Sigmoid colon (tissue), 6 donors: ENCODE measurements at regions not wholly inside any gene's neighbourhood (a gene's known extent, or its start where the extent isn't known, plus 50 kb on each side); places are given as distances from the start of the nearest gene placed in this dataset.

ENCODE experiments used
- DNase-seq: peaks from one replicate; pipeline ENCODE4 v3.0.0-alpha.2; 2019
- H3K27ac ChIP-seq, 4 donors: fragments of 200-600 bp; sonication (generic); one replicate each; pipeline ENCODE4 v1.5.1; 2016 to 2019; ENCODE audit warnings: mild to moderate bottlenecking in 1 of 4
- H3K27me3 ChIP-seq, 3 donors: fragments of 200-600 bp; sonication (generic); one replicate each; pipeline ENCODE4 v1.5.1; 2019; ENCODE audit warnings: mild to moderate bottlenecking in 1 of 3
- H3K36me3 ChIP-seq, 4 donors: fragments of 200-600 bp; sonication (generic); one replicate each; pipeline ENCODE4 v1.5.1; 2016 to 2019
- H3K4me1 ChIP-seq, 4 donors: fragments of 200-600 bp; sonication (generic); one replicate each; pipeline ENCODE4 v1.5.1; 2017 to 2019
- H3K4me3 ChIP-seq, 4 donors: fragments of 200-600 bp; sonication (generic); one replicate each; pipeline ENCODE4 v1.5.1; 2017 to 2019; ENCODE audit warnings: mild to moderate bottlenecking in 2 of 4, moderate library complexity in 1 of 4
- H3K9me3 ChIP-seq, 4 donors: fragments of 200-600 bp in 3 of 4; sonication (generic) in 3 of 4; one replicate each; pipeline versions ENCODE4 v1.5.1 to v1.6.1; 2013 to 2019
- CTCF ChIP-seq, 4 experiments: fragments of 450-650 bp in 3 of 4; fragments of 200-600 bp in 1 of 4; IDR thresholded peaks; one replicate each; pipeline ENCODE4 v1.5.1; 2016 to 2019; ENCODE audit warnings: antibody characterized with exemption in 4 of 4, mild to moderate bottlenecking in 3 of 4, moderate library complexity in 2 of 4
- EP300 ChIP-seq, 4 donors: sonication (generic); formaldehyde crosslinking; IDR thresholded peaks; one replicate each; pipeline ENCODE4 v1.6.1; 2017; ENCODE audit warnings: antibody characterized with exemption in 4 of 4
- POLR2A ChIP-seq, 2 donors: fragments of 450-650 bp; IDR thresholded peaks; one replicate each; pipeline ENCODE4 v1.6.1; 2016; ENCODE audit warnings: antibody characterized with exemption in 2 of 2, mild to moderate bottlenecking in 2 of 2, moderate library complexity in 2 of 2
- POLR2AphosphoS5 ChIP-seq, 4 donors: sonication (generic); formaldehyde crosslinking; IDR thresholded peaks; one replicate each; pipeline ENCODE4 v1.6.1; 2017; ENCODE audit warnings: antibody characterized with exemption in 4 of 4
- WGBS, 2 donors: extraction: QIAGEN DNeasy Blood & Tissue Kit; methylation state at CpG; one replicate each; pipeline ENCODE4 v1.1.7; 2013; 5-methylcytosine and 5-hydroxymethylcytosine counted together
- intact Hi-C: fragments of 100-400 bp; cut with DNase I; formaldehyde crosslinking; loops from one replicate; pipeline ENCODE4 v1.15.1; 2023
- donor health status: healthy with polysubstance abuse.
- donor health status: healthy.

DNA sequence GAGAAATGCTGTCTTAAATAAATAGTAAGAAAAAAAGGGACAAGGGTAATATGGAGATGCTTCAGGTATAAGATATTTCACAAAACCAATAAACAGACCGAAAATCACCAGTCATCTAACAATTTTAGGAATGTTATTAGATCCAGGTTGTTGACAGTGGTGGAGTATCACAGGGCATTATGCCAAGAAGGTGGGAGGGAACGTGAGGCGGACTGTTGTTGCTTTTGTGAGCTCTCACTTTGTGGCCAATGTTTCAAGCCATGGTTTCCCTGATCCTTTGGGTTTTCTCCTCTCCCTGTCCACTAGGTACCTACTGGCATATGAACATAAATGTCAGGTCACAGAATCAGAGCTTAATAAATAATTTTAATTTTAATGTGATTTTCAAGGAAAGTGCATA, 790.3 kb upstream of the SLITRK1 start:
- Histone ChIP-seq H3K9me3 (no peaks in the 10 kb centered on the region), H3K4me1 (no peaks in the 10 kb centered on the region), H3K36me3 (no peaks in the 10 kb centered on the region), H3K27me3 (no peaks in the 10 kb centered on the region), H3K4me3 (no peak overlapping the region), H3K27ac (no peak overlapping the region)
- 59 to 74% methylated on average over 3 of the region's 3 CpGs for WGBS, 2 donors
- intact Hi-C loops = no loop called here
- DNase-seq = no peak
- no peak for TF ChIP-seq POLR2A (IDR thresholded peaks at IDR 0.05)
- no peak for TF ChIP-seq POLR2AphosphoS5 (IDR thresholded peaks at IDR 0.05)
- TF ChIP-seq CTCF (IDR thresholded peaks at IDR 0.05) = no peak
- TF ChIP-seq EP300 (IDR thresholded peaks at IDR 0.05) = no peak

DNA sequence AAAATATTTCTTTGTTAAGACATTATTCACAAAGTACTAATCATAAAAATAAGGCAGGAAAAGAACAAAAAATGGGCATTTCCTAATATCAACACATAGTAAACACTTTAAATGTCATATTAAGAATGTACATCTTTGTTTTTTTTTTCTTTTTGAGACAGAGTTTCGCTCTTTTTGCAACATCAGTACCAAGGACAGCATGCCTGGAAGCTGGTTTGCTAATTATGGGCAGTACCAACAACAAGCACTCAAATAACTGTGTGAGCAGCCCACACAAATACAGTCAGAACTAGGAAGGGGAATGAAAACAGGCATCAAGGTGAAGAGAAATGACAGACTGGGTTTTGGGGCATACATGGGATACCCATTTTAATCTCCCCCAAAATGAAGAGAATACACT, 788.0 kb upstream of the SLITRK1 start:
- H3K4me1 ChIP-seq = no peaks in the 10 kb centered on the region
- H3K36me3 ChIP-seq = no peaks in the 10 kb centered on the region
- no peak for TF ChIP-seq POLR2AphosphoS5 (IDR thresholded peaks at IDR 0.05)
- TF ChIP-seq POLR2A (IDR thresholded peaks at IDR 0.05) = no peak
- no peak for TF ChIP-seq EP300 (IDR thresholded peaks at IDR 0.05)
- TF ChIP-seq CTCF (IDR thresholded peaks at IDR 0.05) = no peak
- no peak for DNase-seq
- intact Hi-C loops = no loop called here
- H3K27ac ChIP-seq = no peak overlapping the region
- no peaks in the 10 kb centered on the region for H3K27me3 ChIP-seq
- H3K9me3 ChIP-seq = no peaks in the 10 kb centered on the region
- 71 to 76% methylated on average over 1 of the region's 1 CpG for WGBS, 2 donors
- no peak overlapping the region for H3K4me3 ChIP-seq

GRCh38 chr13:84668637-84669036, 786.4 kb upstream of the SLITRK1 start:
- Histone ChIP-seq H3K27me3 (no peaks in the 10 kb centered on the region), H3K27ac (no peak overlapping the region), H3K36me3 (no peaks in the 10 kb centered on the region), H3K9me3 (no peaks in the 10 kb centered on the region), H3K4me3 (no peak overlapping the region), H3K4me1 (no peaks in the 10 kb centered on the region)
- whole genome bisulfite sequencing, 2 donors = 11 to 56% methylated on average over 1 of the region's 1 CpG
- DNase-seq = no peak
- TF ChIP-seq POLR2A (IDR thresholded peaks at IDR 0.05) = no peak
- TF ChIP-seq CTCF (IDR thresholded peaks at IDR 0.05) = no peak
- no peak for TF ChIP-seq POLR2AphosphoS5 (IDR thresholded peaks at IDR 0.05)
- TF ChIP-seq EP300 (IDR thresholded peaks at IDR 0.05) = no peak
- intact Hi-C loops = no loop called here

DNA sequence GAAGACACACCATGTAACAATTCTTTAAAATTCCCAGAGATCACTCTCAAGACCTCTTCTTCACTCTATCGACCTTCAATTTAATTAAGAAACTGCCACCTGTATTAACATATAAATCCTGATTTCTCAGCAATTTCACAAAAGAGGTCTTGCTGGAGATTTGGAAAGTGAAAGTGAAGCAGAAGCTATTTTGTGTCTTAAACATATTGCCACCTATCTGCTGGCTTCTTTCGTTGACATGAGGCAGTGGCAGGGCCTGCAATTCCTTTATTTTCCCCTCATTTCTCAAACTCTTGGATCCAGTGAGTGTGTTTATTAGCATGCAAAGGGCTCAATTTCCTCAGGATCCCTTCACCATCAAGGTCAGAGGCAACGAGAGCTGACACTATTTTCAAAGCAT, 780.2 kb upstream of the SLITRK1 start:
- Histone ChIP-seq H3K4me1 (peaks cover 0 to 8% (median 0%) of the 10 kb centered on the region in 4 donors), H3K36me3 (no peaks in the 10 kb centered on the region), H3K27me3 (no peaks in the 10 kb centered on the region), H3K27ac (no peak overlapping the region), H3K9me3 (no peaks in the 10 kb centered on the region), H3K4me3 (no peak overlapping the region)
- WGBS, 2 donors = 63 to 82% methylated on average over 3 of the region's 3 CpGs
- no peak for TF ChIP-seq POLR2A (IDR thresholded peaks at IDR 0.05)
- no peak for DNase-seq
- intact Hi-C loops = no loop called here

- H3K27me3 ChIP-seq = no peaks in the 10 kb centered on the region
- no peak for DNase-seq
- H3K4me1 ChIP-seq = peaks cover 0 to 8% (median 0%) of the 10 kb centered on the region in 4 donors
- TF ChIP-seq POLR2A (IDR thresholded peaks at IDR 0.05) (no peak), CTCF (IDR thresholded peaks at IDR 0.05) (no peak), POLR2AphosphoS5 (IDR thresholded peaks at IDR 0.05) (no peak), EP300 (IDR thresholded peaks at IDR 0.05) (no peak)
- intact Hi-C loops = no loop called here
- no peak overlapping the region for H3K4me3 ChIP-seq
- no peaks in the 10 kb centered on the region for H3K36me3 ChIP-seq
- no peak overlapping the region for H3K27ac ChIP-seq
- WGBS, 2 donors = 79 to 84% methylated on average over 5 of the region's 5 CpGs
- H3K9me3 ChIP-seq = no peaks in the 10 kb centered on the region
Observed at GRCh38 chr13:84661718-84662117, 779.4 kb upstream of the SLITRK1 start.
